HCT116 (cell line): ENCODE measurements at regions not wholly inside any gene's neighbourhood (a gene's known extent, or its start where the extent isn't known, plus 50 kb on each side); places are given as distances from the start of the nearest gene placed in this dataset.

Experiments used
- ATAC-seq: fragments of 200-7000 bp; cut with Tn5 transposase; 2 replicates; pipeline ENCODE4 v1.9.1; 2020; ENCODE audit warnings: mild to moderate bottlenecking, moderate library complexity
- BruUV-seq: library from RNA; stranded (reverse); fragments of 400-500 nt; replicated peaks from 2 replicates; lab custom pipeline; 2021; lab: Mats Ljungman, UMichigan
- CTCF ChIA-PET: fragments of 300-600 bp; sonication (Branson Sonifier 250); formaldehyde crosslinking; loops from one replicate; lab custom pipeline; 2021; ENCODE audit warnings: antibody characterized with exemption; lab: Charles Lee
- POLR2A ChIA-PET: fragments of 300-600, 350-600 bp; sonication (Branson Sonifier 250); formaldehyde crosslinking; loops from one replicate; lab custom pipeline; 2021; ENCODE audit warnings: antibody characterized with exemption; lab: Charles Lee
- RAD21 ChIA-PET, 2 experiments: fragments of 300-600 bp; sonication (Branson Sonifier 250); formaldehyde crosslinking; loops; one replicate each; lab custom pipeline; 2023; ENCODE audit warnings: low total read pairs in 2 of 2; ENCODE audit not compliant: uncharacterized antibody in 2 of 2, unreplicated experiment in 2 of 2, low non-redundant PET in 1 of 2; lab: Charles Lee
- DNase-seq: peaks from one replicate; pipeline ENCODE4 v3.0.0-alpha.2; 2010; ENCODE audit warnings: low read depth, low spot score
- H2AFZ ChIP-seq: fragments of 200-600 bp; shearing (Covaris generic), sonication (generic); 2 replicates; pipeline ENCODE4 v1.6.1; 2017; ENCODE audit warnings: low read depth, mixed run types, mixed read lengths, antibody characterized with exemption, low read length; ENCODE audit not compliant: poor library complexity, severe bottlenecking
- H3K27ac ChIP-seq: 2 replicates; pipeline ENCODE4 v1.5.1; 2012; ENCODE audit warnings: low read depth, low read length
- H3K27me3 ChIP-seq: fragments of 200-600 bp; sonication (generic); 2 replicates; pipeline ENCODE4 v1.6.1; 2016; ENCODE audit warnings: mixed run types, low read length, mixed read lengths; ENCODE audit not compliant: insufficient read depth
- H3K36me3 ChIP-seq, 2 experiments: fragments of 200-500 bp in 1 of 2; fragments of 200-600 bp in 1 of 2; sonication (Bioruptor generic) in 1 of 2; sonication (generic) in 1 of 2; 2 replicates each; pipeline versions ENCODE4 v1.5.1 to v1.6.1; 2014 to 2016; ENCODE audit warnings: low read length in 2 of 2, inconsistent platforms in 1 of 2, mixed read lengths in 1 of 2, mixed run types in 1 of 2; ENCODE audit not compliant: insufficient read depth in 2 of 2, control insufficient read depth in 1 of 2
- H3K4me1 ChIP-seq, 2 experiments: fragments of 200-600 bp in 1 of 2; sonication (generic) in 1 of 2; 2 replicates each; pipeline versions ENCODE4 v1.5.1 to v1.6.1; 2012 to 2017; ENCODE audit warnings: low read length in 2 of 2, inconsistent platforms in 1 of 2, mild to moderate bottlenecking in 1 of 2, mixed read lengths in 1 of 2, mixed run types in 1 of 2, moderate library complexity in 1 of 2; ENCODE audit not compliant: insufficient read depth in 2 of 2, control insufficient read depth in 1 of 2
- H3K4me2 ChIP-seq: fragments of 200-600 bp; sonication (generic); 2 replicates; pipeline ENCODE4 v1.6.1; 2017; ENCODE audit warnings: mixed run types, low read length, mixed read lengths
- H3K4me3 ChIP-seq, 2 experiments: fragments of 200-600 bp in 1 of 2; sonication (generic) in 1 of 2; replicated peaks in 1 of 2; 2 replicates each; pipeline ENCODE4 v1.5.1; 2011 to 2016; ENCODE audit warnings: low read length in 2 of 2, control low read depth in 1 of 2, low read depth in 1 of 2, mild to moderate bottlenecking in 1 of 2, mixed read lengths in 1 of 2, mixed run types in 1 of 2
- H3K79me2 ChIP-seq: fragments of 200-600 bp; sonication (generic); 2 replicates; pipeline ENCODE4 v1.6.1; 2017; ENCODE audit warnings: mild to moderate bottlenecking, mixed run types, low read length, moderate library complexity, mixed read lengths; ENCODE audit not compliant: insufficient read depth
- H3K9ac ChIP-seq: fragments of 200-600 bp; sonication (generic); 2 replicates; pipeline ENCODE4 v1.6.1; 2016; ENCODE audit warnings: low read length, mixed read lengths
- H3K9me2 ChIP-seq: fragments of 200-600 bp; sonication (generic), shearing (Covaris generic); 2 replicates; pipeline ENCODE4 v1.6.1; 2017; ENCODE audit warnings: mixed run types, mild to moderate bottlenecking, moderate library complexity; ENCODE audit not compliant: insufficient read depth
- H3K9me3 ChIP-seq, 2 experiments: fragments of 200-500 bp in 1 of 2; fragments of 200-600 bp in 1 of 2; sonication (Bioruptor generic) in 1 of 2; sonication (generic) in 1 of 2; 2 replicates each; pipeline ENCODE4 v1.6.1; 2014 to 2017; ENCODE audit warnings: low read length in 2 of 2, mixed read lengths in 2 of 2, inconsistent platforms in 1 of 2, low read depth in 1 of 2, mild to moderate bottlenecking in 1 of 2, mixed run types in 1 of 2, moderate library complexity in 1 of 2; ENCODE audit not compliant: control insufficient read depth in 1 of 2, insufficient read depth in 1 of 2
- H4K20me1 ChIP-seq: fragments of 200-600 bp; sonication (generic), shearing (Covaris generic); 2 replicates; pipeline ENCODE4 v1.6.1; 2017; ENCODE audit warnings: mixed run types, mild to moderate bottlenecking, moderate library complexity; ENCODE audit not compliant: insufficient read depth
- CBX3 ChIP-seq: IDR thresholded peaks from 2 replicates; pipeline ENCODE4 v1.6.1; 2012; ENCODE audit warnings: low read depth
- EGR1 ChIP-seq: IDR thresholded peaks from 2 replicates; pipeline ENCODE4 v1.6.1; 2012; ENCODE audit warnings: low read depth
- EZH2phosphoT487 ChIP-seq: fragments of 200-600 bp; IDR thresholded peaks from 2 replicates; pipeline ENCODE4 v1.6.1; 2018; ENCODE audit warnings: antibody characterized with exemption, borderline replicate concordance
- FOSL1 ChIP-seq: IDR thresholded peaks from 2 replicates; pipeline ENCODE4 v1.6.1; 2012; ENCODE audit warnings: low read depth
- POLR2A ChIP-seq: IDR thresholded peaks from 2 replicates; pipeline ENCODE4 v1.7.0; 2011; ENCODE audit warnings: borderline replicate concordance; ENCODE audit not compliant: insufficient read depth, insufficient read length; ENCODE audit errors: extremely low read depth
- SP1 ChIP-seq: IDR thresholded peaks from 2 replicates; pipeline ENCODE4 v1.6.1; 2012; ENCODE audit warnings: low read depth
- TCF7L2 ChIP-seq: IDR thresholded peaks from 2 replicates; pipeline ENCODE4 v1.7.0; 2011; ENCODE audit warnings: borderline replicate concordance, inconsistent platforms; ENCODE audit not compliant: insufficient read depth, insufficient read length; ENCODE audit errors: extremely low read depth
- intact Hi-C: fragments of 100-400 bp; cut with micrococcal nuclease; formaldehyde crosslinking; loops from 2 replicates; pipeline ENCODE4 v1.10.0; 2022
- TF ChIP-seq, protein P1 (sequence below): IDR thresholded peaks from 2 replicates; pipeline ENCODE4 v1.6.1; 2012; ENCODE audit warnings: low read depth
- TF ChIP-seq, protein P2 (sequence below): IDR thresholded peaks from 2 replicates; pipeline ENCODE4 v1.6.1; 2011; ENCODE audit warnings: mild to moderate bottlenecking, low read length, moderate library complexity; ENCODE audit not compliant: insufficient replicate concordance; ENCODE audit errors: extremely low read depth
- TF ChIP-seq, protein P3 (sequence below): IDR thresholded peaks from 2 replicates; pipeline ENCODE4 v1.6.1; 2012

DNA sequence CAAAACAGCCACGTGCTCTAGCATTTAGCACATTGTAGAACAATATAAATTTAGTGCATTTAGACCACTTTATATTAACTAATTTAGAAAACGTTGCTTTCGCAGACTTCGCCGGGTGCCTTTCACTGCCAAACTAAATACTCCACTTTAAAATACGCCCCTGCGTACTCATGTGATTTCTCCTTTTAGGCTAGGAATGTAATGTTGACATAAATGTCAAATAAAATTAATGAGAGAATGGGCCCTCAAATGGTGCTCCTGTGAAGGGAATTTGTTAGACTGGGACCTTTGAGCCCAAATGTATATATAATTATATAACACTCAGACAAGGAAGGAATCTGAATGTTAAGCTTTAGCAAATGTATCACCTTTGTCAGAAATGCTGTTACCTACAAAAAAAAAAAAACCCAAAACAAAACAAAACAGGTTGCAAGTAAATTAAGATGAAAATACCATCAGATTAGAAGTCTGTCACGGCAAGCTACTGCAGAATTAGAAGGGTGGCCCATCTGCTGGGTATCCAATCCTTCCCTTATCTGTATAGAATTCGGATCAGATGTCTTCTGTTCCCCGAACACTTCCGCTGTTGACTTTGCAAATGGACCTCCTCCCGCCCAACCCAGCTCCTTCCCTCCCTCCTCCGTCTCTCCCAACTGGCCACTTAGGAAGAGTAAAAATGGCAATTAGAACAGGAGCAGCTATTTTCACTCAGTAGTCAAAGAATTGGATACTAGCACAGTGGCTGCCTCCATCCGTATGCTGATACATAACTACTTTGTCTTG lies 159.3 kb upstream of the FOXN3 start (continued):
- TF ChIP-seq, protein P1, sequence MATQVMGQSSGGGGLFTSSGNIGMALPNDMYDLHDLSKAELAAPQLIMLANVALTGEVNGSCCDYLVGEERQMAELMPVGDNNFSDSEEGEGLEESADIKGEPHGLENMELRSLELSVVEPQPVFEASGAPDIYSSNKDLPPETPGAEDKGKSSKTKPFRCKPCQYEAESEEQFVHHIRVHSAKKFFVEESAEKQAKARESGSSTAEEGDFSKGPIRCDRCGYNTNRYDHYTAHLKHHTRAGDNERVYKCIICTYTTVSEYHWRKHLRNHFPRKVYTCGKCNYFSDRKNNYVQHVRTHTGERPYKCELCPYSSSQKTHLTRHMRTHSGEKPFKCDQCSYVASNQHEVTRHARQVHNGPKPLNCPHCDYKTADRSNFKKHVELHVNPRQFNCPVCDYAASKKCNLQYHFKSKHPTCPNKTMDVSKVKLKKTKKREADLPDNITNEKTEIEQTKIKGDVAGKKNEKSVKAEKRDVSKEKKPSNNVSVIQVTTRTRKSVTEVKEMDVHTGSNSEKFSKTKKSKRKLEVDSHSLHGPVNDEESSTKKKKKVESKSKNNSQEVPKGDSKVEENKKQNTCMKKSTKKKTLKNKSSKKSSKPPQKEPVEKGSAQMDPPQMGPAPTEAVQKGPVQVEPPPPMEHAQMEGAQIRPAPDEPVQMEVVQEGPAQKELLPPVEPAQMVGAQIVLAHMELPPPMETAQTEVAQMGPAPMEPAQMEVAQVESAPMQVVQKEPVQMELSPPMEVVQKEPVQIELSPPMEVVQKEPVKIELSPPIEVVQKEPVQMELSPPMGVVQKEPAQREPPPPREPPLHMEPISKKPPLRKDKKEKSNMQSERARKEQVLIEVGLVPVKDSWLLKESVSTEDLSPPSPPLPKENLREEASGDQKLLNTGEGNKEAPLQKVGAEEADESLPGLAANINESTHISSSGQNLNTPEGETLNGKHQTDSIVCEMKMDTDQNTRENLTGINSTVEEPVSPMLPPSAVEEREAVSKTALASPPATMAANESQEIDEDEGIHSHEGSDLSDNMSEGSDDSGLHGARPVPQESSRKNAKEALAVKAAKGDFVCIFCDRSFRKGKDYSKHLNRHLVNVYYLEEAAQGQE = no peak
- TF ChIP-seq TCF7L2 = no peak
- TF ChIP-seq, protein P2, sequence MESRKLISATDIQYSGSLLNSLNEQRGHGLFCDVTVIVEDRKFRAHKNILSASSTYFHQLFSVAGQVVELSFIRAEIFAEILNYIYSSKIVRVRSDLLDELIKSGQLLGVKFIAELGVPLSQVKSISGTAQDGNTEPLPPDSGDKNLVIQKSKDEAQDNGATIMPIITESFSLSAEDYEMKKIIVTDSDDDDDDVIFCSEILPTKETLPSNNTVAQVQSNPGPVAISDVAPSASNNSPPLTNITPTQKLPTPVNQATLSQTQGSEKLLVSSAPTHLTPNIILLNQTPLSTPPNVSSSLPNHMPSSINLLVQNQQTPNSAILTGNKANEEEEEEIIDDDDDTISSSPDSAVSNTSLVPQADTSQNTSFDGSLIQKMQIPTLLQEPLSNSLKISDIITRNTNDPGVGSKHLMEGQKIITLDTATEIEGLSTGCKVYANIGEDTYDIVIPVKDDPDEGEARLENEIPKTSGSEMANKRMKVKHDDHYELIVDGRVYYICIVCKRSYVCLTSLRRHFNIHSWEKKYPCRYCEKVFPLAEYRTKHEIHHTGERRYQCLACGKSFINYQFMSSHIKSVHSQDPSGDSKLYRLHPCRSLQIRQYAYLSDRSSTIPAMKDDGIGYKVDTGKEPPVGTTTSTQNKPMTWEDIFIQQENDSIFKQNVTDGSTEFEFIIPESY = no peak

DNA sequence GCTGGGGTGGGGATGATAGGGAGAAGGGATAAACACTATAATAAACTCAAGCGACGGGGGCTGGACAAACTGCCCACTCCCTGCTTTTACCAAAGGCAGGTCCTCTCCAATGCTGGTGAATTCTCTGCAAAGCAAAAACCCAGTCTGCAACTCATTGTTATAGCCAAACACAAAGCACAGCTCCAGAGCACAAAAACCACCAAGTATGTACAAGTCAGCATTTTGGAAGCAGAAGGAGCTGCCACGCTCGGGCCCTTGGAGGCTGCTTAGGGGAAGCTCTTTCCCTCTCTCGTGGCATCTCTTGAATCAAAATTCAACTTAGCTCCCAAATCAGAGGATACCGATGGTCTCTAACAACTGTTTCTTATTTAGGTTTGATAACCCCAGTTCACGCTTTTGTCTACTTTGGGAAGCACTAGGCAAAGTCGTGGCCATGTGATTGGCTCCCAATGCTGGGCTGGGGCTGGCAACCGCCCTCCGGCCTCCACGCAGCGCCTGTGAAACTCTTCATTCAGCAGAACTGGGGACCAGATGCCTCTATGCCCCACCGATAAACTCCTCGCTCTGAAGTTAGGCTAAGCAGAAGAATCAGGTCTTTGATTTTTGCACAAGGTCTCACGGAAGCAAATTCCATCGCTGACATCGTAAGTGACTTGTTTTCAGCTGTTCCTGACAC lies 158.5 kb upstream of the FOXN3 start:
- DNase-seq = no peak
- H3K27ac ChIP-seq = no peak overlapping the region
- H3K4me3 ChIP-seq = no peak overlapping the region
- H4K20me1 ChIP-seq = no peaks in the 10 kb centered on the region
- intact Hi-C loops = no loop called here
- H3K4me1 ChIP-seq = no peaks in the 10 kb centered on the region
- H3K9ac ChIP-seq = no peak overlapping the region
- no peaks in the 10 kb centered on the region for H3K9me3 ChIP-seq
- no peaks in the 10 kb centered on the region for H3K36me3 ChIP-seq
- ATAC-seq = no peak
- RAD21 ChIA-PET = no interaction called here
- POLR2A ChIA-PET = no interaction called here
- CTCF ChIA-PET = no interaction called here
- no peak overlapping the region for H2AFZ ChIP-seq
- H3K79me2 ChIP-seq = no peaks in the 10 kb centered on the region
- BruUV-seq = no TSS peak
- H3K9me2 ChIP-seq = no peaks in the 10 kb centered on the region
- H3K4me2 ChIP-seq = no peak overlapping the region
- H3K27me3 ChIP-seq = no peaks in the 10 kb centered on the region
- TF ChIP-seq, protein P1 = no peak
- TF ChIP-seq SP1 = no peak
- TF ChIP-seq CBX3 = no peak
- TF ChIP-seq, protein P3, sequence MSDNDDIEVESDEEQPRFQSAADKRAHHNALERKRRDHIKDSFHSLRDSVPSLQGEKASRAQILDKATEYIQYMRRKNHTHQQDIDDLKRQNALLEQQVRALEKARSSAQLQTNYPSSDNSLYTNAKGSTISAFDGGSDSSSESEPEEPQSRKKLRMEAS = no peak
- no peak for TF ChIP-seq EGR1
- no peak for TF ChIP-seq EZH2phosphoT487
- no peak for TF ChIP-seq POLR2A
- no peak for TF ChIP-seq FOSL1
